GM19023 (cell line): ENCODE measurements at regions not wholly inside any gene's neighbourhood (a gene's known extent, or its start where the extent isn't known, plus 50 kb on each side); places are given as distances from the start of the nearest gene placed in this dataset.
A peak's percentile ranks its signal among the peaks of the same experiment; 100 is the strongest.

ENCODE experiments used
- ATAC-seq: cut with Tn5 transposase; IDR thresholded peaks from one replicate; pipeline ENCODE4 v1.9.1; 2021; ENCODE audit warnings: mild to moderate bottlenecking, moderate library complexity; ENCODE audit not compliant: unreplicated experiment

- no peak for ATAC-seq
These were observed 193.9 kb downstream of the FIGN start for GRCh38 chr2:163541943-163542342.

DNA sequence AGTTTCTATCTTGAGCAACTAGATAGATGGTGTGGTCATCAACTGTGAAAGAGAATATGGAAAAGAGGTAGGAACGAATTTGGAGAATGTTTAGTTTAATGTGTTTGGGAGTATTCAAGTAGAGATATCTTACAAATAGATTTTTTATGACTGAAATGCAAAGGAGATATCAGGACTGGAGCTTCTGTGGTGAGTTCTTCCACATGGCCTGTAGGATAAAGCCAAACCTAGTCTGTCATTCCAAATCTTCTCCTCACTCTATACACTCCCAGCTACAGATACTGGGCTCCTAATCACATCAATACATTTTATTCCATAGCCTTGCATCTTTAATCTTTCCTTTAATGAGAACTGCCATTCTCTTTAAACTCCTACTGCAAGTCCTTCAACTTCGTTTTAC is 194.3 kb downstream of the FIGN start:
- no peak for ATAC-seq

GRCh38 chr2:163528640-163529217 is 207.1 kb downstream of the FIGN start:
- no peak for ATAC-seq

GRCh38 chr2:163527381-163527780 is 208.4 kb downstream of the FIGN start:
- no peak for ATAC-seq

- no peak for ATAC-seq
These were observed 217.0 kb downstream of the FIGN start for GRCh38 chr2:163518762-163519161.

DNA sequence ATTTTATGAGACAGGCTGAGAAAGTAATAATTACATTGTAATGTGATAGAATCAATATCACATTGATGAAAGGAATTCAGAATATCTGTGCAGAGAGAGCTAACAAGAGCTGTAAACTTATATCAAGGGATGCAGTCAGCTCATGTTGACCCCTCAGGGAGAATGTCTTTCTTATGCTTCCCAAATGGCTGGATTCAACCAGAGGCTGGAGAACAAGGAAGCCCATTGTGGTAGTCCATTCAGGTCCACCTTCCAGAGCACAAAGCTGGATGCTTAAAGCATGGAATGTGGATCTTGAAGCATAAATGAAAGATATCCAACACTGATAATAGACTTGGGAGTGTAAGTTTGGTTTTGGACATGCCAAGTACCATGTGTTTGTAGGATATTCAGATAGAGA is 220.0 kb downstream of the FIGN start:
- no peak for ATAC-seq

GRCh38 chr2:163505281-163505680 is 230.5 kb downstream of the FIGN start:
- ATAC-seq: no peak

- no peak for ATAC-seq
These were observed 242.2 kb downstream of the FIGN start for GRCh38 chr2:163493359-163494298.

DNA sequence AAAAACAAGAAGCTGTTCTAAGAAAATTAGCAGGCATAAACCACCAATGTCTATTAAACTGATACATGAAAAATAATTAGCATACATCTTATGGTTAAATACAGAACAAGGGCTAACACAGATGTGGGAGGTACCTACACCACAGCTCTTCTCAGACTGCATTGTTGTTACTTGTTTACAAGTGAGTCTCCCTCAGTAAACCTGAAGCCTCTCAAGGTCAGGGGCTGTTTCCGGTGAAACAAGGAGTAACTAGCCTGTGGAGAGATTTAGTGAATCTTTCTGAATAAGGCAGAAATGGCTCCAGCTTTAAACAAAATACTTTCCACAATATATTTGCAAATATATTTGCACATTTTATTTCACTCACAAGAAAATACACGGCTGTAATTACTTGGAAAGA is 244.0 kb downstream of the FIGN start:
- ATAC-seq: no peak

DNA sequence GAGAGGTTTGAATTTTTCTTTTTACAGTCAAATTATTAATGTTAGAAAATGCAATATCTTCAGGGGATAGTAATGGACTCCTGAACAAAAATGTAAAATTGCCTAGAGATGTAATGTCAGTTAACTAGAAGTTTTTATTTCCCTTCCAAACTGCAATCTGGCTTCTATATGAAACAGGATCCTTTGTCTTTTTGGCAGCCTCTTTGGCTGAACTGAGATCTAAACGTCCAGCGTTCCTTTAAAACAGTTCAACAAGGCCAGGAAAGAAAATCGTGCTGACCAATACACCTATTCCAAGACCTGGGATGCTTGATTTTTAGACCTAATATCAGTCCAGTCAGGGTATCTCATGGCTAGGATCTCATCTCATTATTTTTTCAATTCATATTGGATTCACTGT is 245.5 kb downstream of the FIGN start:
- no peak for ATAC-seq

DNA sequence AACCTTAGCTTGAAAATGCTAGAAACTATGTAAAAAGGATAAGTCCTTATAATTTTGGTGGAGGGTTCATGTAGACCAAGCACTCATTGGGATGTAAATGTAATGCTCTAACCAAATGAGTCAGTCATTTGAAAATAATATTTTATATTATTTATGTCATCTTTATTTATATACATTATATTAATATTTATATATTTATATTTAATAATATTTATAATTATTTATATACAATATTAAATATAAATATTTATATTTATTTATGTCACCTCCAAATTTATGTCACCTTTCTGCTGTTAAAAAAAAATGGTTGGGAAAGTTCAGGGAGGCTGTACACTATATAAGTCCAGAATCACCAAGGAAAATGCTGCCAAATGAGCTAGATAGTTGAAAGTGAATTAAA is 254.3 kb downstream of the FIGN start:
- no peak for ATAC-seq

DNA sequence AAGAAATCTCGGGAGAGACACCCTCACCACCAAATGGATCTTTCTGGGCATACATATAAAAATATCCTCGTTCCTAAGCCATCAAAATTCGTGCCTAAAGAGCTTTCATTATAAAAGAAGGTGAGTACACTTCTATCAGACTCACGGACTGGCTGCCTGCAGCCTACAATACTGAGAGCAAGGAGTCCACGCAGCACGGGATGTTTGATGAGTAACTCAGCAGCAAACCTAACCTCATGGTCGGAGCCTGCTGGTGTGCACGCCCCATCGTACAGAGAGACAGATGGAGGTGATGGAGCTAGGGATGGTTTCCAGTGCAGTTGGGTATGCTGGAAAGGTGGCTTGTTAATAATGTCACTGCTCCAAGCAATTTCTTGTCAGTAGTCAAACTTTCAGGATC is 256.2 kb downstream of the FIGN start:
- no peak for ATAC-seq

DNA sequence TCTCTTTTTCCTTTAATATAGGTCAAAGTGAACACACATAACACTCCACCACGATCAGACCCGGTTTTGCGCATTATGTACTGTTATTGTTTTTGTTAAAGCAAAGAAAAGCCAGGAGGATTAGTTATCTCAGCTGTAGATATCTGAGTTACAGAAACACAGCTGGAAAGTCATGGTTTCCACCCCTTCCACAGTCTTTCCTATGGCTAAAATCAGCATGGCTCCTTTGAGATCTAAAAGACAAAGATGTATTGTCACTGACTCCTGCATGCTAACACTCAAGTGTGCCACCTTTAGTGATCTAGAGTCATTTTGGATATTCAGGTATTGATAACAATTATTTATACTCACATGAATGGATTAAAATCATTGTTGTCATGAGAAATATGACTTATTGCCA is 260.0 kb downstream of the FIGN start:
- no peak for ATAC-seq

DNA sequence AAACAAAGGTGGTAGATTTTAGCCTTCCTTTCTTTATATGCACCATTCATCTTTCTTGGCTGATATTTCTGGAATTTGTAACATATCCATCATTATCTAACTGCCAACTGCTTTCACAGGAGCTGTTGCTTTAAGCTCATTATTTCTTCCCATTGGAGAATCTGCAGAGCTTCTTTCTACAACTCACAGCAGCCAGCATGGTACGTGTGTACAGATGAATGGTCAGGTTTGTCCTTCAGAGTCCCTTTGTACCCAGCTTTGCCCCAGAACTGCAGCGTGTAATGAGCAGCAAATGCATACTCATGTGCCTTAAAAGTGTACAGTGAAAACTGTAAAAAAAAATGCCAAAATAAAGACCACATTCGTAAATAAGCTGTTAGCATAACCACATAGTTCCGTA is 260.9 kb downstream of the FIGN start:
- ATAC-seq: no peak

DNA sequence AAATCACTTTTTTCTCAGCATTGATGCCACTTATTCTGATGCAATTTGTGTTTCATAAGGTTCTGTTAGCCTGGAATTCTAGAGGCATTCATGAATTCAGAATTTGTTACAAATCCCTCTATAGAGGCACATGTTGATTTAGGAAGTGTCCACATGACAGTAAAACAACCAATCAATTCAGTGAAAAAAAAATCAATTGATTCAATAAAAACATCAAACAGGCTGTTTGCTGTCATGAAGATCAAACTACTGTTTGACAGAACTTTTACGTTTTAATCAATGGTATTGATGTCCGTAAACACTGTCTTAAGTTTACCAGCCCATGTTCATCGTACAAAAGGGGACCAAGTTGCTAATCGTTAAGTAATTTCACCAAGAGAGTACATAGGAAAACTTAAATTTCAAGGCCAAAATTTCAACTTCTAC is 261.5 kb downstream of the FIGN start:
- no peak for ATAC-seq

DNA sequence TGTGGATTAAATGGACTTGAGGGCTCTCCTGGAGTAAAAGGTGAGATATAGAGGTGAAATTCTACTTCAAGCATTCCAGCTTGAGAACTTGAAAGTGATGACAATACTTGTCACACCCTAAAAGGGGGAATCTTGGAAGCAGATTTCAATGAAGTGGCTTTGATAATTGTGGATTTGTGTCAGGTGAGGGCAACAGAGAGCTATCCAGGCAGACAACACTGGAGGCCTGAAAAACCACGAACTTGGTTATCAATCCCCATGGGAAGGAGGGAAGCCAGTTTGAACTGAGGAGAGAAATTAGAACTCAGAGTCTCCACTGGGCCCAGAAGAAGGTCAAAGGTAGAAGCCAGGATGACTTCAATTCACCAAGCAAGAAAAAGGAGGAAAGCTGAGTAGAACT is 263.9 kb downstream of the FIGN start:
- ATAC-seq: no peak

DNA sequence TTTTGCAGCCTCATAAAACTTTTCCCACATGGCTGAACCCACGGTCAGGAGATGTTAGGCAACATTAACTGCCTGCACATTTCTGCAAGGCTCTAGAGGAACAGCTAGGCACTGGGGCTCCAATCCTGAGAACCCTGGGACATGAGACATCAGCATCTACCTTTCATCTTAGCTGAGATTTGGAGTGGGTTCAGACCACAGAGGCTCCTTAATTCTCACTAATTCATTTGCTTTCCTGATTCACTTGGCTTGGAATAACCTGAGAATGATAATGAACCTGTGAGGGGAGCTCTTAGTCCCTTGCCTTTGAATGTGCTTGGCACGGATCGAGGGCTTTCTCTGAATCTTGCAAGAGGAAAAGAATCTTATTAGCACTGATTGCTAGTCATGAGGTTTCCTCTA is 266.2 kb downstream of the FIGN start:
- no peak for ATAC-seq

DNA sequence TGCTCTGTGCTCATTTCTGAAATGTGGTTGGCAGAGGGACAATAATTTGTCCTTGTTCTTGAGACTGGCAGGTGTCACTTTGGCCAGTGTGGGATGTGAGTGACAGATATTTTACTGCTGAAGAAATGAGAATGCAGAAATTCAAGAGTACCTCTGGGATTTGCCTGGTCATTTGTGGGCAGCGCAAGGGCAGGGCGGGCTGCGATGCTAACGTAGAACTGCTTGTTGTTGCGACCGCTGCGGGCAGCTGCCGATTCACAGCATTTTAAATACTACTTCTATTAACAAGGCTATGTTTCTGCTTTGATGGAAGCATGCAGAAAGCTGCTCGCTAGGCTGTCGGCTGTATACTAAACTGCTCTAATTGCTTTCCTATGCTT is 268.6 kb downstream of the FIGN start:
- ATAC-seq: no peak

DNA sequence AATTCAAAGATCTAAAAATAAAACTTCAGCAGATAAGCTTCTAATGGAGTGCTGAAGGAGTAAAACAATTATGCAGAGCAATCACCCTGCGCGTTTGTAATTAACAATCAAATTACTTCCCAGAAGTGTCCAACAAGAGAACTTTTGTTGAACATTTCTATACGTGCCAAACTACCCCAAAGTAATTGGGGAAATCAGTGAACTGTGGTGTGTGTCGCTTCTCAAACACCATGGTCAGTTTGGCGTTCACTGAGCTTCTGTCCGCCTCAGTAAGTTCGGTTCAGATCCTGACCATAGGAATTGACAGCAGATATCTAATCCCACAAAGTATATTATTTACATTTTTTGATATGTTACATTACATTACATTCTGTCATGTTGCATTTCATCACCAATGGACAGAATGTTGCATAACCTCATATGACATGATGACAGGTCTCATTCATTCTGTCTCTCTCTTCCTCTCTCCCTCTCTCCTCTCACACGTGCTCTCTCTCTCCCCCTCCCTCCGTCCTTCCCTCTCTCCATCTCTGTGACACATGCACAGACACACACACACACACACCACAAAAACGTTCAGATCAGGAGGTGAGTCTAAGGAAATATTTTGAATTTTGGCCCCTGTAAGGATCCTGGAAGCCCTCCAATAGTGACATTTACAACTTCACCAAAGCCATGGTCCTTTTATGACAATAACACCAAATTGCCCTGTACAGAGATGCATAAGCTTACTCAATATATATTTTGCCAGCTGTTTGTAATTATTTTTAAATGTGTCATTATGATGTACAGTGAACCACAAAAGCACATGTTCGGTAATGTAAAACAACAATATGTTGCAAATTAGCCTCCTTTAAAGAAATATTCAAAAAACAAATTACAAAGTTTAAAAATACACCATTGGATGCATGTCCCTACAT is 269.2 kb downstream of the FIGN start:
- no peak for ATAC-seq

GRCh38 chr2:163465440-163465839 is 270.4 kb downstream of the FIGN start:
- ATAC-seq: peak; percentile 56

DNA sequence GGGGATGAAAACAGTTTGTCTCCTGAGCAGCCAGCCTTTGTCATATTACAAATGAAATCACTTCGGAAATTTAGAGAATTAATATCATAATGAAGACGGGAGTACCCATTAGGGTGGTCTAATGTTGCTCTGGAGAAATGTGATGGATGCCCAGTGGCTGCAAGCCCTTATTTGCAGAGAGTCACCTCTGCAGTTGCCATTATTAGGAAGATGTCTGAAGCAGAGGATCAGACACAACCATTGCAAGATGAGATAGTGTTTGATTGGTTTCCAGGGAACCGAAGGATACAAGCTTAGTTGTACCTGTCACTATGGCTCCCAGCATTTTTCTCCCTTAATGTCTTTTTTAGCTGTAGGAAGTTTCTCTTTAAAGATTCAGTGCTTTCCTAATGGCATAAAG is 272.4 kb downstream of the FIGN start:
- ATAC-seq: no peak
